ENCODE measurements at regions not wholly inside any gene's neighbourhood (a gene's known extent, or its start where the extent isn't known, plus 50 kb on each side); places are given as distances from the start of the nearest gene placed in this dataset.

- no peak for TF ChIP-seq CTCF (conservative IDR thresholded peaks at IDR 0.05; ENCODE audit: low read depth, low read length)
- no peak for TF ChIP-seq EZH2phosphoT487 (IDR thresholded peaks at IDR 0.05; ENCODE audit: borderline replicate concordance, low read length)
- no peak for TF ChIP-seq EZH2 (IDR thresholded peaks at IDR 0.05; ENCODE audit: low read length, unreplicated experiment)
These were observed 56.3 kb upstream of the SYT6 start for GRCh38 chr1:114209971-114210370.
